ENCODE measurements at regions not wholly inside any gene's neighbourhood (a gene's known extent, or its start where the extent isn't known, plus 50 kb on each side); places are given as distances from the start of the nearest gene placed in this dataset.

DNA sequence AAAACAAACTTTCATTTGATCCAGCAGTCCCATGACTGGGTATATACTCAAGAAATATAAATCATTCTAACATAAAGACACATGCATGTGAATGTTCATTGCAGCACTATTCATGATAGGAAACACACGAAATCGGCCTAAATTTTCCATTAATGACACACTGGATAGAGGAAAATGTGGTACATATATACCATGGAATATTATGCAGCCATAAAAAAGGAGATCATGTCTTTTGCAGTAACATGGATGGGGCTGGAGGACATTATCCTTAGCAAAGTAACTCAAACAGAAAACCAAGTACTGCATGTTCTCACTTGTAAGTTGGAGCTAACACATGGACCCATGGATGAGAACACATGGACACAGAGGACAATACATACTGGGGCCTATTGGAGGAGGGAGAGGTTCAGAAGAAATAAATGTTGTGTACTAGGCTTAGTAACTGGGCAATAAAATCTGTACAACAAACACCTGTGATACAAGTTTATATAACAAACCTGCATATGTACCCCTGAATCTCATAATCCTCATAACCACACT lies 283.6 kb downstream of the LMO7 start:
- Mint-ChIP-seq H3K9me3 (peaks cover 4% of the 10 kb centered on the region), H3K4me1 (no peaks in the 10 kb centered on the region), H3K27ac (no peak overlapping the region), H3K36me3 (no peaks in the 10 kb centered on the region), H3K4me3 (no peak overlapping the region), H3K27me3 (no peaks in the 10 kb centered on the region)
- ATAC-seq, result no peak

- Mint-ChIP-seq H3K27ac (no peak overlapping the region), H3K4me1 (no peaks in the 10 kb centered on the region), H3K27me3 (no peaks in the 10 kb centered on the region), H3K36me3 (no peaks in the 10 kb centered on the region), H3K9me3 (peaks cover 4% of the 10 kb centered on the region), H3K4me3 (no peak overlapping the region)
- ATAC-seq, result no peak
These were observed 278.9 kb downstream of the LMO7 start for GRCh38 chr13:75915066-75915465.

- no peak for ATAC-seq
- no peaks in the 10 kb centered on the region for H3K9me3 Mint-ChIP-seq
- H3K27me3 Mint-ChIP-seq, result no peaks in the 10 kb centered on the region
- H3K27ac Mint-ChIP-seq, result no peak overlapping the region
- no peaks in the 10 kb centered on the region for H3K36me3 Mint-ChIP-seq
- no peak overlapping the region for H3K4me3 Mint-ChIP-seq
- H3K4me1 Mint-ChIP-seq, result no peaks in the 10 kb centered on the region
These were observed 277.8 kb downstream of the LMO7 start for GRCh38 chr13:75913925-75914324.

GRCh38 chr13:75910591-75910990 lies 274.5 kb downstream of the LMO7 start:
- no peak overlapping the region for H3K27ac Mint-ChIP-seq
- no peaks in the 10 kb centered on the region for H3K9me3 Mint-ChIP-seq
- no peaks in the 10 kb centered on the region for H3K36me3 Mint-ChIP-seq
- ATAC-seq, result no peak
- H3K4me3 Mint-ChIP-seq, result no peak overlapping the region
- no peaks in the 10 kb centered on the region for H3K4me1 Mint-ChIP-seq
- peaks cover 9% of the 10 kb centered on the region for H3K27me3 Mint-ChIP-seq
